Progenitor cell of endocrine pancreas (in vitro differentiated cells): ENCODE measurements at regions not wholly inside any gene's neighbourhood (a gene's known extent, or its start where the extent isn't known, plus 50 kb on each side); places are given as distances from the start of the nearest gene placed in this dataset.
A peak's percentile ranks its signal among the peaks of the same experiment; 100 is the strongest.

Experiments used
- DNase-seq: peaks from one replicate; pipeline ENCODE4 v3.0.0; 2021; ENCODE audit warnings: low spot score; ENCODE audit not compliant: unreplicated experiment
- H3K27ac Mint-ChIP-seq: 2 replicates; pipeline ENCODE4 v1.8.0; 2021; ENCODE audit warnings: mild to moderate bottlenecking, moderate library complexity, mixed read lengths
- H3K27me3 Mint-ChIP-seq: 2 replicates; pipeline ENCODE4 v1.8.0; 2021; ENCODE audit warnings: mixed read lengths
- H3K36me3 Mint-ChIP-seq: 2 replicates; pipeline ENCODE4 v1.8.0; 2022; ENCODE audit warnings: mixed read lengths; ENCODE audit not compliant: insufficient read depth
- H3K4me1 Mint-ChIP-seq: 2 replicates; pipeline ENCODE4 v1.8.0; 2021; ENCODE audit warnings: low read depth, mixed read lengths
- H3K4me3 Mint-ChIP-seq: 2 replicates; pipeline ENCODE4 v1.8.0; 2021; ENCODE audit warnings: low read depth, mild to moderate bottlenecking, moderate library complexity, mixed read lengths
- H3K9me3 Mint-ChIP-seq: 2 replicates; pipeline ENCODE4 v1.8.0; 2021; ENCODE audit warnings: low read depth, mixed read lengths
- TF ChIP-seq, protein P1 (sequence below): fragments of 200-600 bp; sonication (generic); IDR thresholded peaks from one replicate; pipeline ENCODE4 v1.5.0; 2021; ENCODE audit warnings: antibody characterized with exemption, mild to moderate bottlenecking; ENCODE audit not compliant: unreplicated experiment

DNA sequence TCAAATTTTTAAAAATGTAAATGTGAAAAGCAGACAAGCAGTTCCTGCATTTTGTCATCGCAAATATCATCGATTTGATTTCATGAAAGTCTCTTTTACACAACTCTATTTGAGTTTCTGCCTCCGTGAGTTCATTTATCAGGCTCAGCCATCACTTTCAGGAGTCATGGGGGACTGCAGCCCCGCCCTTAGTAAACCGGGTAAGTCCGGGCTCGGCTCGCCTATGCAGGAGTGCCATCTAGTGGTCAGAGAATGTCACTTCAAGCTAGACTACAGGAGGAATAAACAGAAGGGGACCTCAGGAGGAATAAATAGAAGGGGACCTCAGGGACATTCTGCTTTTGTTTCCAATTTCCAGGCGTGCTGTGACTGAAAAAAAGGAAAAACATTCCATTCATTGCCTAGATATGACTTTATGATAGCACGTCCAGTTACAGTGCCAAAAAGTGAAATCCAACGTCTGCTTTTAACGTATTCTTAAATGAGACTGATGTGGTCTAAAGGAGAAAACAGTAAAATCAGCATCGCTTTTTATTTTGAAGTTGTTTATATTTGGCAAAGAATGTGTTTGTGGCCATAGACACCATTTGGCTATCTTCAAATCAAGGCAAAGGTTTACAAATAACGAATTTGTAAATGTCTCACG is 333.9 kb downstream of the HACE1 start:
- H3K36me3 Mint-ChIP-seq: no peaks in the 10 kb centered on the region
- peak; percentile 60 for DNase-seq
- peaks cover 3% of the 10 kb centered on the region for H3K9me3 Mint-ChIP-seq
- peaks cover 33% of the 10 kb centered on the region for H3K4me1 Mint-ChIP-seq
- H3K27ac Mint-ChIP-seq: peak overlapping the region; percentile 70
- TF ChIP-seq, protein P1, sequence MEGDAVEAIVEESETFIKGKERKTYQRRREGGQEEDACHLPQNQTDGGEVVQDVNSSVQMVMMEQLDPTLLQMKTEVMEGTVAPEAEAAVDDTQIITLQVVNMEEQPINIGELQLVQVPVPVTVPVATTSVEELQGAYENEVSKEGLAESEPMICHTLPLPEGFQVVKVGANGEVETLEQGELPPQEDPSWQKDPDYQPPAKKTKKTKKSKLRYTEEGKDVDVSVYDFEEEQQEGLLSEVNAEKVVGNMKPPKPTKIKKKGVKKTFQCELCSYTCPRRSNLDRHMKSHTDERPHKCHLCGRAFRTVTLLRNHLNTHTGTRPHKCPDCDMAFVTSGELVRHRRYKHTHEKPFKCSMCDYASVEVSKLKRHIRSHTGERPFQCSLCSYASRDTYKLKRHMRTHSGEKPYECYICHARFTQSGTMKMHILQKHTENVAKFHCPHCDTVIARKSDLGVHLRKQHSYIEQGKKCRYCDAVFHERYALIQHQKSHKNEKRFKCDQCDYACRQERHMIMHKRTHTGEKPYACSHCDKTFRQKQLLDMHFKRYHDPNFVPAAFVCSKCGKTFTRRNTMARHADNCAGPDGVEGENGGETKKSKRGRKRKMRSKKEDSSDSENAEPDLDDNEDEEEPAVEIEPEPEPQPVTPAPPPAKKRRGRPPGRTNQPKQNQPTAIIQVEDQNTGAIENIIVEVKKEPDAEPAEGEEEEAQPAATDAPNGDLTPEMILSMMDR: peak; percentile 97
- no peaks in the 10 kb centered on the region for H3K27me3 Mint-ChIP-seq
- peak overlapping the region; percentile 62 for H3K4me3 Mint-ChIP-seq

DNA sequence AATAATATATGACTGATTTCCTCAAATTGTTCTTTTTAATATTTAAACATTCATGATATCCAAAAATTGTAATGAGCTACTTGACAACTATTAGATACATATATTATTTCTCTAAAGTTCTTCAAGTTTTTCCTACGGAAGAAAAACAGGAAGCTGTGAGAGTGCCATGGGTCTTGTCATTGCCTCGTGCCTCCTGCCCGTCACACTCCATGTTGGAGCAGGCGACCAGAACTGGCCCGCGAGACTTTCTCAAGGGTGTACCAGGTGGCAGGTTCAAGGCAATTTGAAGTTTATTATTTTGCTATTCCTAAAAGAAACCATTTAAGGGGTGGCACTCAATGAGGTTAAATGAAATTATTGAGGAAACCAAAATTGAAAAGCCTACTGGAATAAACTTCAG is 337.2 kb downstream of the HACE1 start:
- Mint-ChIP-seq H3K27ac (no peak overlapping the region), H3K4me1 (peaks cover 30% of the 10 kb centered on the region), H3K9me3 (peaks cover 3% of the 10 kb centered on the region), H3K27me3 (no peaks in the 10 kb centered on the region), H3K4me3 (no peak overlapping the region), H3K36me3 (no peaks in the 10 kb centered on the region)
- no peak for DNase-seq
- TF ChIP-seq, protein P1: no peak

DNA sequence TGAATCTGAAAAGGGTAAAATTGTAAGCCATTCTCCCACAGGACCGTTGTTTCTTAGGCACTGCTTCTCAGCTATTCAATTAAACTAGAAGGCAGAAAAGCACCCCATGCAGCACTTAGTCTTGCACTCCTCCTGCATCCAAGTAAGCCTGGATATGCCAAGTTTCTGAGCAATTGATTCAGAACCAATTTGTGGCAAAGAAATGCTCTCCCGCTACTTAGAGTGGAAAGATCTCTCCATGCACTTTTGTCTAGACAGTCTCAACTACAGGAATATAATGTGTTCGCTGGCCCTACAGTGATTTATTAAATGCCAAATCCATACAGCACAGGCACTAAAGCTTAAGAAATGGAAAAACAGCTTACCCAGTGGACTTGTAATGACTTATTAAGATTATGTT is 338.5 kb downstream of the HACE1 start:
- TF ChIP-seq, protein P1: no peak
- peaks cover 3% of the 10 kb centered on the region for H3K9me3 Mint-ChIP-seq
- H3K4me3 Mint-ChIP-seq: no peak overlapping the region
- H3K36me3 Mint-ChIP-seq: no peaks in the 10 kb centered on the region
- H3K27ac Mint-ChIP-seq: no peak overlapping the region
- no peaks in the 10 kb centered on the region for H3K27me3 Mint-ChIP-seq
- peaks cover 17% of the 10 kb centered on the region for H3K4me1 Mint-ChIP-seq
- DNase-seq: no peak

DNA sequence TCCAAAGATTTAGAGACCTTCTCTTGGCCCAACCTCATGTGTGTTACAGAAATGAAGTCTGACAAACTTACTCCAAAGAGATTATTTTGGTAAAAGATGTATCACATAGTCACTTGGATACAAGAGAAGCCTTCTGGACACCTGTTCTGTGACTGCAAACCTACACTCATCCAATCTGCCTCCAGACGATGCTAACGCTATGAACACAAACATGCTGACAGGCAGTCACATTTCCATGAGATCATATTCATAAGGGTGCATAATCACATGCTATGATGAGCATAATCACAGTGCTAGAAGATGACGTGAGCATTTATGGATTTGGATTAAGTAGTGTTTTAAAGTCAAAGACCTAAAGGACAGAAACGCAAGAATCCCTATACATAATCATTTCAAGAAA is 340.2 kb downstream of the HACE1 start:
- DNase-seq: no peak
- H3K4me1 Mint-ChIP-seq: peaks cover 3% of the 10 kb centered on the region
- no peak overlapping the region for H3K27ac Mint-ChIP-seq
- peaks cover 3% of the 10 kb centered on the region for H3K9me3 Mint-ChIP-seq
- TF ChIP-seq, protein P1: no peak
- no peak overlapping the region for H3K4me3 Mint-ChIP-seq
- H3K27me3 Mint-ChIP-seq: no peaks in the 10 kb centered on the region
- H3K36me3 Mint-ChIP-seq: no peaks in the 10 kb centered on the region

DNA sequence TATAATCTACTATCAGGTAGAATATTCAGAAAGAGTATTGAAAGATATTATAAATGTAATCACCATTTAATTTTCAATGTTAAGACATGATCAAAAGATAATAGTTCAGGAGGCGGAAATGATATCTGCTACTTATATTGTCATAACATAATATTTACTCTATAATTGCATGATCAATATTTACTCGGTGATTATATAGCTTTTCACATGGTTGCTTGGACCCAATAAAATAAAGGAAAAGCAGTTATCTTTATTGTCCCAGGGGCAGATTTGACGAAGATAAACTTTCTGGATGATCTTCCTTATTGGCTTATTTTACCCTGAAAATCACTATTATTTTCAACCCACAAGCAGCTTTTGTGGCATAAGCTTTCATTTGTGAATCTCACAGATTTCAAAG is 350.4 kb downstream of the HACE1 start:
- Mint-ChIP-seq H3K4me3 (no peak overlapping the region), H3K27ac (no peak overlapping the region), H3K27me3 (no peaks in the 10 kb centered on the region), H3K4me1 (peaks cover 17% of the 10 kb centered on the region), H3K36me3 (no peaks in the 10 kb centered on the region), H3K9me3 (no peaks in the 10 kb centered on the region)
- TF ChIP-seq, protein P1: no peak
- no peak for DNase-seq
